Neural cell (in vitro differentiated cells): ENCODE measurements at regions not wholly inside any gene's neighbourhood (a gene's known extent, or its start where the extent isn't known, plus 50 kb on each side); places are given as distances from the start of the nearest gene placed in this dataset.

Source experiments
- H2AFZ ChIP-seq: fragments of 200-600, 300-800 bp; sonication (generic), shearing (Covaris generic); 2 replicates; pipeline ENCODE4 v1.6.0; 2014; ENCODE audit warnings: low read depth, mild to moderate bottlenecking, antibody characterized with exemption, low read length, moderate library complexity
- H3F3A ChIP-seq: fragments of 200-600 bp; shearing (Covaris generic); 2 replicates; pipeline ENCODE4 v1.6.1; 2016; ENCODE audit warnings: mild to moderate bottlenecking, moderate library complexity, mixed read lengths, antibody characterized with exemption, low read length; ENCODE audit not compliant: insufficient read depth, poor library complexity, severe bottlenecking
- H3K27ac ChIP-seq: fragments of 200-600, 300-800 bp; sonication (generic), shearing (Covaris generic); 2 replicates; pipeline ENCODE4 v1.5.1; 2014; ENCODE audit warnings: mild to moderate bottlenecking, low read length, moderate library complexity
- H3K27me3 ChIP-seq: fragments of 300-800, 200-600 bp; sonication (generic), shearing (Covaris generic); 2 replicates; pipeline ENCODE4 v1.6.0; 2014; ENCODE audit warnings: mild to moderate bottlenecking, low read depth, low read length, moderate library complexity; ENCODE audit not compliant: insufficient read depth
- H3K36me3 ChIP-seq: fragments of 300-800, 200-600 bp; sonication (generic), shearing (Covaris generic); 2 replicates; pipeline ENCODE4 v1.5.1; 2014; ENCODE audit warnings: mild to moderate bottlenecking, antibody characterized with exemption, low read length, moderate library complexity; ENCODE audit not compliant: insufficient read depth
- H3K4me2 ChIP-seq: fragments of 300-800, 200-600 bp; sonication (generic), shearing (Covaris generic); 2 replicates; pipeline ENCODE4 v1.6.0; 2014; ENCODE audit warnings: mild to moderate bottlenecking, low read length
- H3K4me3 ChIP-seq: fragments of 300-800, 200-600 bp; sonication (generic), shearing (Covaris generic); 2 replicates; pipeline ENCODE4 v1.5.1; 2014; ENCODE audit warnings: mild to moderate bottlenecking, low read length, moderate library complexity
- H3K79me2 ChIP-seq: fragments of 200-600 bp; shearing (Covaris generic); replicated peaks from 2 replicates; pipeline ENCODE4 v1.6.0; 2014; ENCODE audit warnings: mild to moderate bottlenecking, low read length, moderate library complexity; ENCODE audit not compliant: insufficient read depth
- H3K9ac ChIP-seq: fragments of 300-800, 200-600 bp; sonication (generic), shearing (Covaris generic); 2 replicates; pipeline ENCODE4 v1.6.1; 2016; ENCODE audit warnings: mild to moderate bottlenecking, low read length, mixed read lengths
- H3K9me2 ChIP-seq: fragments of 200-600 bp; shearing (Covaris generic); 2 replicates; pipeline ENCODE4 v1.6.1; 2016; ENCODE audit warnings: mild to moderate bottlenecking, low read length, mixed read lengths; ENCODE audit not compliant: insufficient read depth
- H3K9me3 ChIP-seq: fragments of 200-600, 300-800 bp; sonication (generic), shearing (Covaris generic); 2 replicates; pipeline ENCODE4 v1.6.1; 2016; ENCODE audit warnings: mild to moderate bottlenecking, mixed run types, low read length, moderate library complexity, mixed read lengths
- H4K20me1 ChIP-seq: fragments of 200-600 bp; shearing (Covaris generic); 2 replicates; pipeline ENCODE4 v1.6.1; 2016; ENCODE audit warnings: mild to moderate bottlenecking, mixed run types; ENCODE audit not compliant: insufficient read depth
- EP300 ChIP-seq: fragments of 450-650 bp; conservative IDR thresholded peaks from 2 replicates; pipeline ENCODE4 v1.6.1; 2014; ENCODE audit warnings: antibody characterized with exemption, mild to moderate bottlenecking, moderate library complexity; ENCODE audit not compliant: poor library complexity, severe bottlenecking
- EZH2 ChIP-seq: fragments of 200-600, 300-800 bp; shearing (Covaris generic), sonication (generic); IDR thresholded peaks from 2 replicates; pipeline ENCODE4 v1.6.1; 2014; ENCODE audit warnings: antibody characterized with exemption, low read length, borderline replicate concordance, mild to moderate bottlenecking; ENCODE audit not compliant: insufficient read depth, poor library complexity, severe bottlenecking
- MXI1 ChIP-seq: fragments of 450-650 bp; conservative IDR thresholded peaks from 2 replicates; pipeline ENCODE4 v1.6.1; 2014; ENCODE audit warnings: antibody characterized with exemption, mild to moderate bottlenecking; ENCODE audit not compliant: poor library complexity, severe bottlenecking
- POLR2AphosphoS5 ChIP-seq: IDR thresholded peaks from 2 replicates; pipeline ENCODE4 v1.6.1; 2012
- RAD21 ChIP-seq: fragments of 450-650 bp; conservative IDR thresholded peaks from 2 replicates; pipeline ENCODE4 v1.6.1; 2014; ENCODE audit warnings: antibody characterized with exemption, mild to moderate bottlenecking, moderate library complexity
- SMC3 ChIP-seq: fragments of 450-650 bp; conservative IDR thresholded peaks from 2 replicates; pipeline ENCODE4 v1.6.1; 2014; ENCODE audit warnings: antibody characterized with exemption, mild to moderate bottlenecking, moderate library complexity; ENCODE audit not compliant: poor library complexity
- TAF1 ChIP-seq: IDR thresholded peaks from 2 replicates; pipeline ENCODE4 v1.6.1; 2012; ENCODE audit warnings: low read depth
- TF ChIP-seq, protein P1 (sequence below): fragments of 450-650 bp; IDR thresholded peaks from 2 replicates; pipeline ENCODE4 v1.5.1; 2014; ENCODE audit warnings: antibody characterized with exemption, mild to moderate bottlenecking, moderate library complexity; ENCODE audit not compliant: poor library complexity, severe bottlenecking
- TF ChIP-seq, protein P2 (sequence below): IDR thresholded peaks from 2 replicates; pipeline ENCODE4 v1.6.1; 2012; ENCODE audit warnings: borderline replicate concordance

DNA sequence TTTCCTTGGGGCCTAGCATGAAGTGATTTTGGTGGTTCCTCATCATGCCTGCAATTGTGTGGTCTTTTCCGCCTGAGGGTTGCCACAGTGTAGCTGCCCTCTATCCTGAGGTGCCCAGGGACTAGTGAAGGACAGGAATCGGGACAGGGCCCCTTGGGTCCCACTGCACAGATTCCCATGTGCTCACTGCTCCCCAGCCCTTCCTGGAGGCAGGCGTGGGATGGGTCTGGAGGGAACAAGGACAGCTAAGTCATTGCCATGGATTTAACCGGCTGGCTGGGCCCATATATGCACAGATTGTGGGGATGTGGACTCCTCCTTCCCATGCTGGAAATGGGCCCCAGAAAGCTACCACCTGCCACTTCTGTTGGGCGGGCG is 122.3 kb upstream of the PITX1 start:
- H2AFZ ChIP-seq, result no peak overlapping the region
- no peak for TF ChIP-seq POLR2AphosphoS5
- TF ChIP-seq SMC3, result no peak
- no peak for TF ChIP-seq EP300
- TF ChIP-seq, protein P1, sequence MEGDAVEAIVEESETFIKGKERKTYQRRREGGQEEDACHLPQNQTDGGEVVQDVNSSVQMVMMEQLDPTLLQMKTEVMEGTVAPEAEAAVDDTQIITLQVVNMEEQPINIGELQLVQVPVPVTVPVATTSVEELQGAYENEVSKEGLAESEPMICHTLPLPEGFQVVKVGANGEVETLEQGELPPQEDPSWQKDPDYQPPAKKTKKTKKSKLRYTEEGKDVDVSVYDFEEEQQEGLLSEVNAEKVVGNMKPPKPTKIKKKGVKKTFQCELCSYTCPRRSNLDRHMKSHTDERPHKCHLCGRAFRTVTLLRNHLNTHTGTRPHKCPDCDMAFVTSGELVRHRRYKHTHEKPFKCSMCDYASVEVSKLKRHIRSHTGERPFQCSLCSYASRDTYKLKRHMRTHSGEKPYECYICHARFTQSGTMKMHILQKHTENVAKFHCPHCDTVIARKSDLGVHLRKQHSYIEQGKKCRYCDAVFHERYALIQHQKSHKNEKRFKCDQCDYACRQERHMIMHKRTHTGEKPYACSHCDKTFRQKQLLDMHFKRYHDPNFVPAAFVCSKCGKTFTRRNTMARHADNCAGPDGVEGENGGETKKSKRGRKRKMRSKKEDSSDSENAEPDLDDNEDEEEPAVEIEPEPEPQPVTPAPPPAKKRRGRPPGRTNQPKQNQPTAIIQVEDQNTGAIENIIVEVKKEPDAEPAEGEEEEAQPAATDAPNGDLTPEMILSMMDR, result no peak
- TF ChIP-seq MXI1, result no peak
- no peak for TF ChIP-seq RAD21
- TF ChIP-seq TAF1, result no peak
- TF ChIP-seq EZH2, result no peak
- TF ChIP-seq, protein P2, sequence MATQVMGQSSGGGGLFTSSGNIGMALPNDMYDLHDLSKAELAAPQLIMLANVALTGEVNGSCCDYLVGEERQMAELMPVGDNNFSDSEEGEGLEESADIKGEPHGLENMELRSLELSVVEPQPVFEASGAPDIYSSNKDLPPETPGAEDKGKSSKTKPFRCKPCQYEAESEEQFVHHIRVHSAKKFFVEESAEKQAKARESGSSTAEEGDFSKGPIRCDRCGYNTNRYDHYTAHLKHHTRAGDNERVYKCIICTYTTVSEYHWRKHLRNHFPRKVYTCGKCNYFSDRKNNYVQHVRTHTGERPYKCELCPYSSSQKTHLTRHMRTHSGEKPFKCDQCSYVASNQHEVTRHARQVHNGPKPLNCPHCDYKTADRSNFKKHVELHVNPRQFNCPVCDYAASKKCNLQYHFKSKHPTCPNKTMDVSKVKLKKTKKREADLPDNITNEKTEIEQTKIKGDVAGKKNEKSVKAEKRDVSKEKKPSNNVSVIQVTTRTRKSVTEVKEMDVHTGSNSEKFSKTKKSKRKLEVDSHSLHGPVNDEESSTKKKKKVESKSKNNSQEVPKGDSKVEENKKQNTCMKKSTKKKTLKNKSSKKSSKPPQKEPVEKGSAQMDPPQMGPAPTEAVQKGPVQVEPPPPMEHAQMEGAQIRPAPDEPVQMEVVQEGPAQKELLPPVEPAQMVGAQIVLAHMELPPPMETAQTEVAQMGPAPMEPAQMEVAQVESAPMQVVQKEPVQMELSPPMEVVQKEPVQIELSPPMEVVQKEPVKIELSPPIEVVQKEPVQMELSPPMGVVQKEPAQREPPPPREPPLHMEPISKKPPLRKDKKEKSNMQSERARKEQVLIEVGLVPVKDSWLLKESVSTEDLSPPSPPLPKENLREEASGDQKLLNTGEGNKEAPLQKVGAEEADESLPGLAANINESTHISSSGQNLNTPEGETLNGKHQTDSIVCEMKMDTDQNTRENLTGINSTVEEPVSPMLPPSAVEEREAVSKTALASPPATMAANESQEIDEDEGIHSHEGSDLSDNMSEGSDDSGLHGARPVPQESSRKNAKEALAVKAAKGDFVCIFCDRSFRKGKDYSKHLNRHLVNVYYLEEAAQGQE, result no peak
- no peaks in the 10 kb centered on the region for H3K9me2 ChIP-seq
- H3K4me2 ChIP-seq, result no peak overlapping the region
- H3K27me3 ChIP-seq, result no peaks in the 10 kb centered on the region
- H3K79me2 ChIP-seq, result no peaks in the 10 kb centered on the region
- no peaks in the 10 kb centered on the region for H3K9me3 ChIP-seq
- H3K9ac ChIP-seq, result no peak overlapping the region
- H4K20me1 ChIP-seq, result no peaks in the 10 kb centered on the region
- H3K4me3 ChIP-seq, result no peak overlapping the region
- no peak overlapping the region for H3K27ac ChIP-seq
- no peaks in the 10 kb centered on the region for H3K36me3 ChIP-seq
- H3F3A ChIP-seq, result no peaks in the 10 kb centered on the region

DNA sequence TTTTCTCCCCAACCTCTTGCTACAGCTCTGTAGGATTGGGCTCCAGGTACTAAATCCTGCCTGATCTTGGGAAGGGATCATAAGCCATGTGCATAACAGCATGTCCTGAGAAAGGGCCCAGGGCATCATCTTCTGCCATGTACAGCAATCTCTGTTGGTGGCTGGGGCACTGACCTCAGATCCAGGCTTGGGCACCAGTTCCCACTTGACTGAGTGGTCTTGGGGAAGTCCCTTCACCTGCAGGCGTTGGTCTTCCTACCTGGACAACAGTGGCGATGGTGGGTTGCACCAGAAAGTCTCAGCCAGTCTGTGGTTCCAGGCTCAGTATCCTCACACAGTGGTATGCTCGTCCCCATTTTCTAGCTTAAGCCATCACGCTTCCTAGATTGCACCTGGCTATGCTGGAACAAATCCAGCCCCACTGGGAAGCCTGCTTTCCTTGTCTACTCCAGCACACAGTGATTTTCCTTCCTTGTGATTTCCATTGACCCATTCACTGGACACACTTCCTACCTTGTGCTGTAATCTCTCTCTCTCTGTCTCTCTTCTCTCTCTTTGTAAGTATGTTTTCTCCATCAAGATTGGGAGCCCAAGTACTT is 121.7 kb upstream of the PITX1 start:
- Histone ChIP-seq H3K4me2 (no peak overlapping the region), H3K27ac (no peak overlapping the region), H3K9me2 (no peaks in the 10 kb centered on the region), H3F3A (no peaks in the 10 kb centered on the region), H3K4me3 (no peak overlapping the region), H3K79me2 (no peaks in the 10 kb centered on the region), H4K20me1 (no peaks in the 10 kb centered on the region), H2AFZ (no peak overlapping the region), H3K27me3 (no peaks in the 10 kb centered on the region), H3K36me3 (no peaks in the 10 kb centered on the region), H3K9ac (no peak overlapping the region), H3K9me3 (no peaks in the 10 kb centered on the region)
- no peak for TF ChIP-seq TAF1
- TF ChIP-seq MXI1, result no peak
- no peak for TF ChIP-seq RAD21
- no peak for TF ChIP-seq SMC3
- no peak for TF ChIP-seq POLR2AphosphoS5
- TF ChIP-seq EP300, result no peak
- TF ChIP-seq, protein P1, result no peak
- TF ChIP-seq, protein P2, result no peak
- TF ChIP-seq EZH2, result no peak
